Muscle of back (tissue), 3 donors: ENCODE measurements at regions not wholly inside any gene's neighbourhood (a gene's known extent, or its start where the extent isn't known, plus 50 kb on each side); places are given as distances from the start of the nearest gene placed in this dataset.
"Not testable (repeated sequence)": the region's sequence is repeated elsewhere in the genome, so short reads cannot be mapped to it uniquely, and the experiment has no call there.

Source experiments
- DNase-seq, 3 donors: peaks; one replicate each; pipeline versions ENCODE4 v3.0.0 to v3.0.0-alpha.2; 2013

DNA sequence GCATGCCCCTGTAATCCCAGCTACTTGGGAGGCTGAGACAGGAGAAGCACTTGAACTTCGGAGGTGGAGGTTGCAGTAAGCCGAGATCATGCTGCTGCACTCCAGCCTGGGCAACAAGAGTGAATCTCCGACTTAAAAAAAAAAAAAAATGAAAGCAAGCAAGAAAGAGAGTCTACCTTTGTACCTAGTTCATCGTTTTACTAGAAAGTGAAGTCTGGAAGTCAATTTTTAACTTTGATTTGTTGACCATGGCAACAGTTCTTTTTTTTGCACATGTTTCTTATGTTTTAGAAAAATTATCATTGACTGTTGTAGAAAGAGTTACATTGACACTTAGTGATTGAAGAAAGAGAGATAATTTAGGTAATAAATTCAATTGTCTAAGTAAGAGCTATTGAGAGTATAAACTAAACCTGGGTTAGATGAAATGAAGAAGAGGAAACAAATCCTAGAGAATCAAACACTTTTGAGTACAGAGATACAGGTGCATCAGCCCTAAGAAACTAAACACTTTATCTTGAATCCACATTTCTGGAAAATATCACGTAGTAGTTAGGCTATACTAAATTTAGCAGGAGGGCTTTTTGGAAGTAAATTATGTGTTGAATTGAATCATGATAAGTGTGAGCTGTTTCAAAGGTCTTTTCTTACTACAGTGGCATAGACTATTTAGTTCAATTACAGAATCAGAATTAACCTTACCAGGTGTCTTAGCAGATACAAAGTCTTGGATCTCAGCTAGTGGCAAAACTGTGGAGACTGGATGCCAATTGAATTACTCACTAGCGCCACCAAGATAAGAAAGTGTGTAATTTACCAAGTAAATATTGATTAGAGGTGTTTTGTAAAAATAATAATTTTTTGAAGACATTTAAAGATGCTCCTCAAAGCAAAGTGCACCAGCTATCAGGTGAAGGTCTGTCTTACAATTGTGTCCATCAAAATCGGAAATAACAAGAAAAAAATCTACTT is 303.4 kb upstream of the NRXN1 start:
- no peak for DNase-seq

GRCh38 chr2:51329512-51329911 is 297.6 kb upstream of the NRXN1 start:
- DNase-seq = no peak

GRCh38 chr2:51324051-51324450 is 292.1 kb upstream of the NRXN1 start:
- no peak for DNase-seq

- DNase-seq = no peak
Observed at GRCh38 chr2:51322613-51323012, 290.7 kb upstream of the NRXN1 start.

DNA sequence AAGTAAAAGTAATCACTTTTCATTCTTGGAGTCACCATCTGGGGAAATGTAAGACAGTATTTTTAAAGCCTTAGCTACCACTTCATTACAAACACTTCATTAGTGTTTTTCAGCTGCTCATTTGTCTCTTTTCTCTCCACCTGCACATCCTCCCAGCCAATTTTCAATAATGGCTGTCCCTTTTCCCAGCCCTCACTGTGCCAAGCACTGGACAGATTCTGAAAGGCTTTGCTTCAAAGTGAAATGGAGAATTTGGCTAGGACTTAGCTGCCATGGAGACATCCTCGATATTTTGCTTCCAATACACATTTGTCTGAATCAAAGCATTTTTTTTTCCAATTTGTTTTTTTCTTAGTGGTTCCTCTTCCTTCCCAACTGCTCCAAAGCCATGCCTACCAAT is 272.4 kb upstream of the NRXN1 start:
- DNase-seq = peak in 2 of 3 donors; percentile 10 to 53

DNA sequence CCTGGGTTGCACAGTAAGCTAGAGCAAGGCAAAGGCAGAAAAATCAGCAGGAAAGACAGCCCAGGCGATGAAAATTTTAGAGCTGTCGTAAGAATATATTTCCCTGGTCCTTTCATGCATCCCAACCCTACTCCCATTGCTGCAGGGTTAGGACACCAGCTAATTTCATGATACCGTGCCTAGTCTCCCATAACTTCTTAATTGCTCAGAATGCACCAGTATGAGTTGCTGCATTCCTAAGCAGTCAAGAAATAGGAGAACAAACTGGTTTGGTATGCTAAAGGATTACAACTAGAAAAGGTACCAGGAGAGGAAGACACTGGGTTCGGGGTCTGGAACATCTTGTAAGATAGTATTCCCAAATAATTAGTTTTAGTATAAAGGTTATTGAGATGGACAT is 269.4 kb upstream of the NRXN1 start:
- no peak for DNase-seq

DNA sequence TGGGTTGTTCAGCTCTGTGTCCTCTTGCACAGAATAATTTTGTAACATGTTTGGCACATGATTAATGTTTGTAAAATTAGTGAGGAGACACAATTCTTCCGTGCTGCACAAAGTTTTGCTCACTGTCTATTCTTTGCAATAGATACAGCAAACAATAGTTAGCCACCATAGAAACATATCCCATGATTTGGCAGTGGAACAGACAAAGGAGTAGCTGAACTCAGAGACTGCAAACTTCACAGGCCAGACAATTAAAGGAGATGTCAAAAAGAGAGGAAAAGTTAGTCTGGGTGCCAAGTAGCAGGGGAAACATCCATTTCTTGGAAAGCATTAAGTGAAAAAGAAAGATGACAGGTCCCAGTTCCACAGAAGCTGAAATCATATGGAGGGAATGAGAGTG is 267.4 kb upstream of the NRXN1 start:
- peak in 2 of 3 donors; percentile 7 to 36 for DNase-seq

DNA sequence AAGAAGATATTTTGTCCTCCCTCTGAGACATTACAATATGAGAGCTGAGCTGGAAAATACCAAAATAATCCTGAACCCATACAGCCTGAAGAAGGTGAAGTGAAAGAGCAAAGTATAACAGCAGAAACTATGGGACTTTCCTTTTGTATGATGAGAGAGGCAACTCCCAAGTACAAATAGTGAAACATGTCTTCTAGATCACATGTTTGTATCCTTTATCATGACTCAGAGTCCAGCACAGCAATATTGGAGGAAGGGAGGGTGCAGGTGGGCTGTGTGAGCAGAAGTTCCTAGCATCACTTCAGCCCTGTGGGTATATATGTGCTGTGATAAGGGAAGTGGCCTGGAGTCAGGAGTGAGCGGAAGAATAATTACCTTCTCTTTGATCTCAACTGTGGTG is 265.6 kb upstream of the NRXN1 start:
- peak in 1 of 3 donors; percentile 4 for DNase-seq

- DNase-seq = no peak
Observed at GRCh38 chr2:51293566-51294200, 261.8 kb upstream of the NRXN1 start.

DNA sequence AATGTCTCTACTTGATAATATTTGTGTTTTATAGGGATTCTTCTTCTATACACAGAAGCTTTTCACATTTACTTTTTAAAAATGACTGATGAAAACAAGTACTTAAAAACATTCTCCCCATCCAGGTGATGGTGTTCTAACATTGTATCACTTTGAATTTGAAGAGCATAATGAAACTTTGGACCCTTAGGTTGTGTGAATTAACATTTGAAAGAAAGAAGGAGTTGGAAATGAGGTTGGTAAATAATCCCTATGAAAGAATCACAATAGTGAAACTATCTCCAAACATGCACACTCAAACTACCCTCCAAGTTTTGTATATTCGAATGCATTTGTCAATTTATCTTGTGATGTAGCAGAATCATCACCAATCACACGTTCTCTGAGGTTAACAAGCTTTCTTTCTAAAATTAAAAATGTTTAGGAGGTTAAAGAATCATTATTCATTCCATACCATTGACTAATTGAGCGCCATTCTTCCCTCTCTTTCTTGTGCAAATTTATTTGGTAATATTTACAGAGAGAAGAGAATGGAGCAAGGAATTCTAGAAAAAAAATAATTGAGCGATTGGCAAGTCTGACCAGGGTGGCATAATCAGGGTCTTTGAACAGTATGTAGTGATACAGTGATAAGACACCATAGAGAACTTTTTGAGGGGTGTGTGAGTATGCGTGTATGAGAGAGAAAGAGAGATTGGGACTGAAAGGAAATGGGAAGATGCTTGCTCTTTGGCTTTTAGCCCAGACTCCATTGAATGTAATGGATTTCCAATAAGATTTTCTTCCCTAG is 260.0 kb upstream of the NRXN1 start:
- DNase-seq = no peak

- DNase-seq = peak in 1 of 3 donors; percentile 14
Observed at GRCh38 chr2:51290725-51291124, 258.8 kb upstream of the NRXN1 start.

DNA sequence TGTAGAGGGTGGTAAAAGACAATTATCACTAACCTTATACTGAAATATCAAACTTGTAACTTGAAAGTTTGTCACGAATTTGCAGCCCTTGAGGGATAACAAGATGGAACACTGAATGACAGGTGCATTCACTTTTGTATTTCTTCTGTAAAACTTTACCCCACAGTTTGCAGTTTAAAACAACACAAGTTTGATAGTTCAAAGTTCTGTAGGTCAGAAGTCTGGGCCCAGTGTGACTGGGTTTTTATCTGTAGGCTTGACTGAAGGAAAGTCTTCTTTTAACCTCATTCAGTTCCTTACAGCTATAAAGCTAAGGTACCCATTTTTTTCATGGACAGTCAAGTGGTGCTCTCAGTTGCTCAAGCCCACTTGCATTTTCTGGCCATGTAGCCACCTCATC is 257.1 kb upstream of the NRXN1 start:
- DNase-seq = no peak

DNA sequence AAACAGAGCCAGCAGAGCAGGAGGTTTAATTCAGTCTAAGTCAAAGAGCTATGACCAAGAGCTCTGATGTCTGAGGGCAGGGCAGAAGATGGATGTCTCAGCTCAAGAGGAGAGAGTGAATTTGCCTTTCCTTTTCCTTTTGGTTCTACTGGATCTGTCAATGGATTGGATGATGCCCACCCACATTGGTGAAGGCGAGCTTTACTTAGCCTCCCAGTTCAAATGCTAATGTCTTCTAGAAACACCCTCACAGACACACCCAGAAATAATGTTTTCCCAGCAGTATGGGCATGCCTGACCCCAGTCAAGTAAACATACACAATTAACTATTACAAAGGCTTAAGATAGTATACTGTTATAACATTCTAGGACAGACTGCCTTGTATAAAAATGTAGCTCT is 236.3 kb upstream of the NRXN1 start:
- DNase-seq = no peak

GRCh38 chr2:51265539-51265938 is 233.6 kb upstream of the NRXN1 start:
- no peak for DNase-seq

DNA sequence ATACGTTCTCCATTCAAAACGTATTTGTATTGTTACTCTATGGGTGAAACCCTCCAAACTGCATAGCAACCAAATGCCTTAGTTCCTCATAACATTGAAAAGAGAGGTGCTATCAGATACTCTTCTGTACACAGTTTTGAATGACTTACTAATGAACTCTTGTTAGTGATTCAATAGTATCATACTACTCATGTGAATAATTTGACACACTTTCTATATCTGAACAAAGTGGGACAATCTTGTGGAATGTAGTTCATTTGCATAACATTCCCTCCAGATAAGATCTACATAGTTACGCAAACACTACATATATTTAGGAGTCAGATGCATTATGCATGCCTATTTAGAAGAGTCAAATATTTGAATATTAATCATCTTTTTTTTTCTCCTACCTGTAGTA is 232.0 kb upstream of the NRXN1 start:
- DNase-seq = no peak

GRCh38 chr2:51263101-51263500 is 231.2 kb upstream of the NRXN1 start:
- DNase-seq = not testable (repeated sequence)

DNA sequence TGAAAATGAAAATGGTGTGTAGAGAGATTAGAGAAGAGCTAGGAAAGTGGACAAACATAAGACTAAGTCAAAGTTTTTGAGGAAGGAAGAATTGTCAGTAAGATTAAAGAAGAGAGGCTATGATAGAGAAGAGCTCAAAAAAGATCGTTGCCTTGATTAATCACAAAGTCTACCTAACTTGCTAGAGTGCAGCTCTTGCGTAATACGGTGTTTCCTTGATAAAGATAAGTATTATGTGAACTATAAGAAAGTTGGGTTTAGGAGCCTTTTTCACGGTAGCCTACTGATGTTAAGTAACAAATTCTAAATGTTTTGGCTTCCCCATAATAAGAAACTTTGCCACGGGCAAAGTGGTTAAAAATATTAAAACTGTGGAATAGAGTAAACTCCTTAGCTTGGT is 226.4 kb upstream of the NRXN1 start:
- no peak for DNase-seq

DNA sequence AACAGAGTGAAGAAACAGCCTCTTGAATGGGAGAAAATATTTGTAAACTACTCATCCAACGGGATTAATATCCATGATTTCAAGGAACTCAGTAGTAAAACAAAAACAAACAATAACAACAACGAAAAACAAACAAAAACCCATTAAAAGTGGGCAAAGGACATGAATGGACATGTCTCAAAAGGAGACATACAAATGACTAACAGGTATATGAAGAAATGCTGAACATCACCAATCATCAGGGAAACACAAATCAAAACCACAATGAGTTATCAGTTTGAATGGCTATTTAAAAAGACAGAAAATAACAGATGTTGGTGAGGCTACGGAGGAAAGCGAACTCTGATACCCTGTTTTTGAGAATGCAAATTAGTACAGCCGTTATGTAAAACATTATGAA is 224.8 kb upstream of the NRXN1 start:
- DNase-seq = no peak

GRCh38 chr2:51251356-51251755 is 219.4 kb upstream of the NRXN1 start:
- no peak for DNase-seq

GRCh38 chr2:51247252-51247805 is 215.4 kb upstream of the NRXN1 start:
- DNase-seq = no peak

GRCh38 chr2:51243892-51244535 is 212.1 kb upstream of the NRXN1 start:
- DNase-seq = no peak
